ENCODE measurements at regions not wholly inside any gene's neighbourhood (a gene's known extent, or its start where the extent isn't known, plus 50 kb on each side); places are given as distances from the start of the nearest gene placed in this dataset.

GRCh38 chr4:147195386-147195785 lies 249.7 kb upstream of the TTC29 start:
- Histone ChIP-seq H3K27ac (ENCODE audit: low read depth, low read length) (no peak overlapping the region), H3K36me3 (ENCODE audit: control insufficient read depth, insufficient read depth, low read length) (no peaks in the 10 kb centered on the region), H3K4me1 (ENCODE audit: control insufficient read depth, insufficient read depth, low read length) (peaks cover 17% of the 10 kb centered on the region), H3K4me3 (ENCODE audit: low read depth, low read length) (no peak overlapping the region), H3K9ac (ENCODE audit: low read depth, low read length) (no peak overlapping the region), H3K9me3 (ENCODE audit: control insufficient read depth, insufficient read depth, low read length) (no peaks in the 10 kb centered on the region), H3K27me3 (ENCODE audit: control insufficient read depth, insufficient read depth, low read length) (no peaks in the 10 kb centered on the region)

GRCh38 chr4:147198411-147199051 lies 252.9 kb upstream of the TTC29 start:
- H3K27ac ChIP-seq (ENCODE audit: low read depth, low read length): peak overlapping the region; percentile 16
- H3K9ac ChIP-seq (ENCODE audit: low read depth, low read length): no peak overlapping the region
- H3K36me3 ChIP-seq (ENCODE audit: control insufficient read depth, insufficient read depth, low read length): no peaks in the 10 kb centered on the region
- no peak overlapping the region for H3K4me3 ChIP-seq (ENCODE audit: low read depth, low read length)
- H3K4me1 ChIP-seq (ENCODE audit: control insufficient read depth, insufficient read depth, low read length): peaks cover 17% of the 10 kb centered on the region
- no peaks in the 10 kb centered on the region for H3K27me3 ChIP-seq (ENCODE audit: control insufficient read depth, insufficient read depth, low read length)
- H3K9me3 ChIP-seq (ENCODE audit: control insufficient read depth, insufficient read depth, low read length): no peaks in the 10 kb centered on the region

- Histone ChIP-seq H3K4me1 (ENCODE audit: control insufficient read depth, insufficient read depth, low read length) (peaks cover 17% of the 10 kb centered on the region), H3K4me3 (ENCODE audit: low read depth, low read length) (no peak overlapping the region), H3K9me3 (ENCODE audit: control insufficient read depth, insufficient read depth, low read length) (no peaks in the 10 kb centered on the region), H3K27ac (ENCODE audit: low read depth, low read length) (no peak overlapping the region), H3K27me3 (ENCODE audit: control insufficient read depth, insufficient read depth, low read length) (no peaks in the 10 kb centered on the region), H3K9ac (ENCODE audit: low read depth, low read length) (no peak overlapping the region), H3K36me3 (ENCODE audit: control insufficient read depth, insufficient read depth, low read length) (no peaks in the 10 kb centered on the region)
Measured at GRCh38 chr4:147201016-147201415, 255.4 kb upstream of the TTC29 start.

DNA sequence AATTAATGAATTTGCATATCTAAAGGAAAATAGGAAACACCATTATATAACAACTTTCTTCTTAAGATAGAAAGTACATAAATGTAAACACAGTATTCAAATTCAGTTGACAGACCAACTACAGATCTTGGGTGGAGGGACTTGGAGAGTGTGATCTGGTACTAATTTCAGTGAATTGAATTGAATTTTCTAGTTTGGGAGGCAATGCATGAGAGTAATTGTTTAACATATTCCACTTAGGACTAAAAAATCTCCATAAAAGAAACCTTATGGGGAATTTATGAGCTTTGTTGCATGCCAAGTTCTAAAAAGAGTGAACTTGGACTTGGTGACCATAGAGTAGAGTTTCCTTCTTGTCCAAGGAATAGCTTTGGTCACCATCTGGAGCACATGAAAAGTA lies 261.1 kb upstream of the TTC29 start:
- Histone ChIP-seq H3K4me3 (ENCODE audit: low read depth, low read length) (no peak overlapping the region), H3K9me3 (ENCODE audit: control insufficient read depth, insufficient read depth, low read length) (no peaks in the 10 kb centered on the region), H3K27ac (ENCODE audit: low read depth, low read length) (no peak overlapping the region), H3K36me3 (ENCODE audit: control insufficient read depth, insufficient read depth, low read length) (no peaks in the 10 kb centered on the region), H3K9ac (ENCODE audit: low read depth, low read length) (no peak overlapping the region), H3K27me3 (ENCODE audit: control insufficient read depth, insufficient read depth, low read length) (no peaks in the 10 kb centered on the region), H3K4me1 (ENCODE audit: control insufficient read depth, insufficient read depth, low read length) (no peaks in the 10 kb centered on the region)

DNA sequence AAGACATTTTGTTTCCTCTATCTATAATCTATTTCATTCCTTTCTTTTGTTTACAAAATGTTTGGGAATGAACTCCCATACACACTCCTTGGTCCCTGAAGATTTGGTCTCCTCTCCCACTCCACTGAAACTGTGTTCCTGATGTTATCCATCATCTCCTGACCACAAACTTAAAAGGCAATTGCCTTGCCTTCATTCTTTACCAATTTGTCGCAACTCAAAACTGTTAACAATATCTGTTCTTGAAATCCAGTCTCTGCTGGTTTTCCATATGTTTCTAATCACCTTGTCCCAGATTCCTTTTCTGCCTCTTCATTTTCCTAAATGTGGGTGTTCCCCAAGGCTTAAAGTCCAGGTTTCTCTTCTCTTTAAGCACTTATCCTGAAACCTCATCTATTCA lies 262.2 kb upstream of the TTC29 start:
- H3K9me3 ChIP-seq (ENCODE audit: control insufficient read depth, insufficient read depth, low read length): no peaks in the 10 kb centered on the region
- no peak overlapping the region for H3K4me3 ChIP-seq (ENCODE audit: low read depth, low read length)
- no peaks in the 10 kb centered on the region for H3K4me1 ChIP-seq (ENCODE audit: control insufficient read depth, insufficient read depth, low read length)
- H3K36me3 ChIP-seq (ENCODE audit: control insufficient read depth, insufficient read depth, low read length): no peaks in the 10 kb centered on the region
- no peak overlapping the region for H3K9ac ChIP-seq (ENCODE audit: low read depth, low read length)
- no peaks in the 10 kb centered on the region for H3K27me3 ChIP-seq (ENCODE audit: control insufficient read depth, insufficient read depth, low read length)
- H3K27ac ChIP-seq (ENCODE audit: low read depth, low read length): no peak overlapping the region

DNA sequence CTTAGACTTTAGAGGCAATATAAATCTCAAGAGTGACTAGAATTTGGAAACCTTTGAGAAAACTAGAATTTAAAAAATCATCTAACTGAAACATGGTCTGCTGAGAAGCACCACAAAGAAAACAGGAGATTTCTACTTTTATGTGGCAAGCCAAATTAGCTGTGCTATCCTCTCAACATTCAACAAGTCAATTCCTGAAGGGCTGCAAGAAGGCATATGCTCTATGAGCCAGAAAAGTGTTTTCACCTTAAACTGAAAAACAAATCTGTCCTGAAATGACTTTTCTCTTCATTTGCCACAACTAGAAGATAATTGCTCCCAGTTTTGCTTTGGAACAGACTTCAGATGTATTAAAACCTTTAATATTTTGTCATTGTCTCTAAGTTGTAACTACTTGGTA lies 263.2 kb upstream of the EDNRA start:
- Histone ChIP-seq H3K9me3 (ENCODE audit: control insufficient read depth, insufficient read depth, low read length) (no peaks in the 10 kb centered on the region), H3K4me3 (ENCODE audit: low read depth, low read length) (no peak overlapping the region), H3K27ac (ENCODE audit: low read depth, low read length) (no peak overlapping the region), H3K27me3 (ENCODE audit: control insufficient read depth, insufficient read depth, low read length) (no peaks in the 10 kb centered on the region), H3K9ac (ENCODE audit: low read depth, low read length) (no peak overlapping the region), H3K36me3 (ENCODE audit: control insufficient read depth, insufficient read depth, low read length) (no peaks in the 10 kb centered on the region), H3K4me1 (ENCODE audit: control insufficient read depth, insufficient read depth, low read length) (no peaks in the 10 kb centered on the region)

GRCh38 chr4:147219145-147219544 lies 261.8 kb upstream of the EDNRA start:
- Histone ChIP-seq H3K27ac (ENCODE audit: low read depth, low read length) (no peak overlapping the region), H3K9me3 (ENCODE audit: control insufficient read depth, insufficient read depth, low read length) (no peaks in the 10 kb centered on the region), H3K9ac (ENCODE audit: low read depth, low read length) (no peak overlapping the region), H3K36me3 (ENCODE audit: control insufficient read depth, insufficient read depth, low read length) (no peaks in the 10 kb centered on the region), H3K4me1 (ENCODE audit: control insufficient read depth, insufficient read depth, low read length) (no peaks in the 10 kb centered on the region), H3K27me3 (ENCODE audit: control insufficient read depth, insufficient read depth, low read length) (no peaks in the 10 kb centered on the region), H3K4me3 (ENCODE audit: low read depth, low read length) (no peak overlapping the region)

DNA sequence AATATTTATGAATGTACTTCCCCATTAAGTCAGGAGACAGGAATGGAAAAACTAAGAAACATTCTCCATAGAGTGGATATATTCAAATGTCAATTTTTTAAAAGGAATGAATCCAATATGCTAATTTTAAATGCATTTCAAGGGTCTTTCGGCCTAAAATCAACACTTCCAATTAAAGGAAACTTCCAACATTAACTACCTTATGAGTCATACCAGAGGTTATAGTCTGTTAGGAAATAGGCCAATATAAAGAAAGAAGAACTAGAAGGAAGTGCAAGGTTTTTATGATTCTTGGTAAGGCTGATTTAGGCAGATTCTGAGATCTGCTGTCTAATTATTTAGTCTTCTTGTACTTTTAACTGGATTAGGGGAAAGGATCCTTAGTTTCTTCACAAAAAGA lies 260.1 kb upstream of the EDNRA start:
- Histone ChIP-seq H3K4me1 (ENCODE audit: control insufficient read depth, insufficient read depth, low read length) (no peaks in the 10 kb centered on the region), H3K4me3 (ENCODE audit: low read depth, low read length) (no peak overlapping the region), H3K9ac (ENCODE audit: low read depth, low read length) (no peak overlapping the region), H3K9me3 (ENCODE audit: control insufficient read depth, insufficient read depth, low read length) (no peaks in the 10 kb centered on the region), H3K36me3 (ENCODE audit: control insufficient read depth, insufficient read depth, low read length) (no peaks in the 10 kb centered on the region), H3K27ac (ENCODE audit: low read depth, low read length) (no peak overlapping the region), H3K27me3 (ENCODE audit: control insufficient read depth, insufficient read depth, low read length) (no peaks in the 10 kb centered on the region)

- Histone ChIP-seq H3K27me3 (ENCODE audit: control insufficient read depth, insufficient read depth, low read length) (no peaks in the 10 kb centered on the region), H3K9ac (ENCODE audit: low read depth, low read length) (no peak overlapping the region), H3K27ac (ENCODE audit: low read depth, low read length) (no peak overlapping the region), H3K4me1 (ENCODE audit: control insufficient read depth, insufficient read depth, low read length) (no peaks in the 10 kb centered on the region), H3K36me3 (ENCODE audit: control insufficient read depth, insufficient read depth, low read length) (no peaks in the 10 kb centered on the region), H3K9me3 (ENCODE audit: control insufficient read depth, insufficient read depth, low read length) (no peaks in the 10 kb centered on the region), H3K4me3 (ENCODE audit: low read depth, low read length) (no peak overlapping the region)
Measured at GRCh38 chr4:147222906-147223305, 258.0 kb upstream of the EDNRA start.

DNA sequence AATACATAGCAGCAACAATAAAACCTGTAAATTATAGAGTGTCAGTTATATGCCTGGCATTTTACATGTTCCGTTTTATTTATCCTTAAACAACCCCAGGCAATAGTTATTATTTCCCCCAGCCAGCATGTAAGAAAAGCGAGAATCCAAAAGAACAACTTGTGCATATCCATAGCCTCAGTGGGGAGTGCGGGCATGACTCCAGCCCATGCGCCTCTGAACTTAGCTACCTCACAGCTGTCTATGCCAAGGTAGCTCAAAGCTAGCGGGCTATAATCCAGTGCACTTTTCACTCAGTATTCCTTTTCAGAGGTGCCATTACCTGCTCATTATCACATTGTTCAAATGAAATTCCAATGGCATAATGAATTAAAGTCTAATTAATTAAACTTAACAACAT lies 257.3 kb upstream of the EDNRA start:
- no peaks in the 10 kb centered on the region for H3K27me3 ChIP-seq (ENCODE audit: control insufficient read depth, insufficient read depth, low read length)
- no peaks in the 10 kb centered on the region for H3K9me3 ChIP-seq (ENCODE audit: control insufficient read depth, insufficient read depth, low read length)
- no peak overlapping the region for H3K9ac ChIP-seq (ENCODE audit: low read depth, low read length)
- H3K36me3 ChIP-seq (ENCODE audit: control insufficient read depth, insufficient read depth, low read length): no peaks in the 10 kb centered on the region
- H3K27ac ChIP-seq (ENCODE audit: low read depth, low read length): no peak overlapping the region
- no peak overlapping the region for H3K4me3 ChIP-seq (ENCODE audit: low read depth, low read length)
- H3K4me1 ChIP-seq (ENCODE audit: control insufficient read depth, insufficient read depth, low read length): no peaks in the 10 kb centered on the region

DNA sequence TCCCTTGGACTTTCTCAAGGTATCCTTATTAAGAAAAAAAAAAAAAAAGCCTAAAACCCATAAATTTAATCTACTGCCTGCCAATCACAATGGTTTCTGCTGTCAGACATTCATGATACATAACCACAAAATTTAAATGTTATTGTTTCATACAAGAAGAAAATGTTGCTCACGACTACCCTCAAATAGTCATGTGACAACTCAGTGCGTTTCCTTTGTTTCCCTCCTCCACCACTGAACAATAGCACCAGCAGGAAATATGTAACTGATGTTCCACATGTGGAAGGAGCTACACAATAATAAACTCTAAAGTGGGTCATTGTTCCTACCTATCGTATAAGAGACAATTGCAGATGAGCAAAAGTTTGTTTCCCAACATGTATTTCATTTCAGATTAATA lies 244.1 kb upstream of the EDNRA start:
- Histone ChIP-seq H3K4me3 (ENCODE audit: low read depth, low read length) (no peak overlapping the region), H3K36me3 (ENCODE audit: control insufficient read depth, insufficient read depth, low read length) (no peaks in the 10 kb centered on the region), H3K9me3 (ENCODE audit: control insufficient read depth, insufficient read depth, low read length) (no peaks in the 10 kb centered on the region), H3K4me1 (ENCODE audit: control insufficient read depth, insufficient read depth, low read length) (no peaks in the 10 kb centered on the region), H3K27ac (ENCODE audit: low read depth, low read length) (no peak overlapping the region), H3K27me3 (ENCODE audit: control insufficient read depth, insufficient read depth, low read length) (no peaks in the 10 kb centered on the region), H3K9ac (ENCODE audit: low read depth, low read length) (no peak overlapping the region)

GRCh38 chr4:147244786-147245185 lies 236.1 kb upstream of the EDNRA start:
- H3K36me3 ChIP-seq (ENCODE audit: control insufficient read depth, insufficient read depth, low read length): no peaks in the 10 kb centered on the region
- no peaks in the 10 kb centered on the region for H3K27me3 ChIP-seq (ENCODE audit: control insufficient read depth, insufficient read depth, low read length)
- H3K4me3 ChIP-seq (ENCODE audit: low read depth, low read length): no peak overlapping the region
- no peaks in the 10 kb centered on the region for H3K9me3 ChIP-seq (ENCODE audit: control insufficient read depth, insufficient read depth, low read length)
- no peak overlapping the region for H3K27ac ChIP-seq (ENCODE audit: low read depth, low read length)
- H3K4me1 ChIP-seq (ENCODE audit: control insufficient read depth, insufficient read depth, low read length): no peaks in the 10 kb centered on the region
- no peak overlapping the region for H3K9ac ChIP-seq (ENCODE audit: low read depth, low read length)
